T47D (cell line): ENCODE measurements at regions not wholly inside any gene's neighbourhood (a gene's known extent, or its start where the extent isn't known, plus 50 kb on each side); places are given as distances from the start of the nearest gene placed in this dataset.

Source experiments
- DNase-seq, 2 experiments: peaks; one replicate each; pipeline versions ENCODE4 v3.0.0 to v3.0.0-alpha.2; 2011 to 2012; ENCODE audit warnings: low read depth in 1 of 2, low spot score in 1 of 2
- JUND ChIP-seq: IDR thresholded peaks from 2 replicates; pipeline ENCODE4 v1.6.1; 2012; ENCODE audit warnings: low read depth
- in situ Hi-C: cut with HindIII; loops from 2 replicates; pipeline ENCODE4 v1.10.0; 2016; ENCODE audit warnings: low sequenced_read_pairs, low pct_unique_long_range_greater_than_20kb

DNA sequence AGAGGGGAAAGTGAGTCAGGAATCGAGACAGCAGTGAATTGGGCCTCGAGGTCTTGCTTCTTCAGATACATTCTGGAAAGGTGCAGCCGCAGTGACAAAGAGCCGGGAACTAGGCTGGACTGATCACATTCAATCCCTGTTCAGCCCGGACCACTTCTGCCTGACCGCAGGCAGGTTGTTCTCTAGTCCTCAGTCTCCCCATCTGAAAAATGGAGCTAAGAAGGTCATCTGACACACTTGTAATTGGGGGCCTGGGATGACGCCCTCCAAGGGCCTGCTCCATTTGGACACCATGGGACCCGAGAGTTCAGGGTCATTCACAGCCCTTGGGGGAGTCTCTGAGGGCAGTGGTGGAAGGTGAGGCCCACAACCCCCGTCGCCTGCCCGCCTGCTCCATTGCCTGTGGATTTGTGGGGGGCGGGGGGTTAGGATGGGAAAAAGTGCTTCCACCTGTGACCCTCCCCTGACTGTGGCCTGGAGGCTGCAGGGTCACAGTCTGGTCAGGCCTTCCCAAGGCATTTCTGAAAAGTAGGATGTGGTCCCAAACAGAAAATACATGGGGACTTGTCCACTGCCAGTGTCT is 87.9 kb upstream of the CSF3R start:
- in situ Hi-C loops, result no loop called here
- no peak for TF ChIP-seq JUND
- no peak for DNase-seq

DNA sequence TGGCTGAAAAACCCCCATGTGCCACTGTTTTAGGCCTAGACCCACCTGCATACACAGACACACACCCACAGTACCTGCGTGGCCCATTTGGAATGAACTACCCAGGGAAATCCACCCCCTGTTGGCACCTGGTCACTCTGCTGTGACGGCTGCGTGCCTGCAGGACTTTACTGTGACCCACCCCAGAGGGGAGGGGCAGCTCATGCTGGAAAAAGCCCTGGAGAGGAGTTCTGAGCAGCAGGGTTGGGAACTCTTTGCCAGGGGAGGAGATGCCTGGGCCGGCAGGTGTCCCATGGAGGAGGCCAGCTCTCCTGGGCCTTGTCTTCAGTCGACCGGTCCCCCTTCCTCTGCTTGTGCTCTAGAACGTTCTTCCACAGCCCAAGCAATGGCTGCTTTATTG is 87.3 kb upstream of the CSF3R start:
- in situ Hi-C loops, result no loop called here
- no peak for TF ChIP-seq JUND
- DNase-seq, result no peak

DNA sequence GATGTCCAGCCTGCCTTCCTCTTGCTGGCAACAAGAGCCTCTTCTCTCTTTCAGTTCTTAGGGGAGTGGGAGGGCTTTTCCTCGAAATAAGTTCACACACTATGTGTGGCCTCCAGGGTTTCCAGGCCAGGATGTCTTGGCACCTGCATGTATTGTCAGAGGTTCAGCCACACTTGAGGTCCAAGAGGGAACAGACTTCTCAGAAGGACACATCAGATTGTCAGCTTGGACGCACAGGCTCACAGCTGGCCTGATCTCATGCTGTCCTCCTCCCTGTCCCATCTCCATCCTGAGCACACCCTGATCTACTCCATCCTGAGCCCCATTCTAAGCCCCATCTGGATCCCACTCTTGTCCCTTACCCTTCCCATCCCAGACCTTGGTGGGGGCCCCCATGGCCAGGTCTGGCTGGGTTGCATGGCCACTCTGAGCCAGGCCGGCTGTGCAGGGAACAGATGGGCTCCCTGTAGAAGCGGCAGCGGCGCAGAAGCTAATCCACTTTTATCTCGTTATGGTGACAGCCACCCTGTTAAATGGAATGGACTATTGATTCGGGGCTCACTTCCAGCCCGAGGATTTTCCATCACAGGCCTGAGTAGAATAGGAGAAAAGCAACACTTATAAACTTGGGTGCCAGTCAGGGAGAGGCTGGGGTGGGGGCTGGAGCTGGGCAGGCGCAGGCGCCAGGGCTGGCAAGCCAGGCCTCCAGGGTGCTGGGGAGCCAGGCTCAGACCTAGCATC is 85.1 kb upstream of the CSF3R start:
- TF ChIP-seq JUND, result no peak
- no peak for DNase-seq
- in situ Hi-C loops, result no loop called here

DNA sequence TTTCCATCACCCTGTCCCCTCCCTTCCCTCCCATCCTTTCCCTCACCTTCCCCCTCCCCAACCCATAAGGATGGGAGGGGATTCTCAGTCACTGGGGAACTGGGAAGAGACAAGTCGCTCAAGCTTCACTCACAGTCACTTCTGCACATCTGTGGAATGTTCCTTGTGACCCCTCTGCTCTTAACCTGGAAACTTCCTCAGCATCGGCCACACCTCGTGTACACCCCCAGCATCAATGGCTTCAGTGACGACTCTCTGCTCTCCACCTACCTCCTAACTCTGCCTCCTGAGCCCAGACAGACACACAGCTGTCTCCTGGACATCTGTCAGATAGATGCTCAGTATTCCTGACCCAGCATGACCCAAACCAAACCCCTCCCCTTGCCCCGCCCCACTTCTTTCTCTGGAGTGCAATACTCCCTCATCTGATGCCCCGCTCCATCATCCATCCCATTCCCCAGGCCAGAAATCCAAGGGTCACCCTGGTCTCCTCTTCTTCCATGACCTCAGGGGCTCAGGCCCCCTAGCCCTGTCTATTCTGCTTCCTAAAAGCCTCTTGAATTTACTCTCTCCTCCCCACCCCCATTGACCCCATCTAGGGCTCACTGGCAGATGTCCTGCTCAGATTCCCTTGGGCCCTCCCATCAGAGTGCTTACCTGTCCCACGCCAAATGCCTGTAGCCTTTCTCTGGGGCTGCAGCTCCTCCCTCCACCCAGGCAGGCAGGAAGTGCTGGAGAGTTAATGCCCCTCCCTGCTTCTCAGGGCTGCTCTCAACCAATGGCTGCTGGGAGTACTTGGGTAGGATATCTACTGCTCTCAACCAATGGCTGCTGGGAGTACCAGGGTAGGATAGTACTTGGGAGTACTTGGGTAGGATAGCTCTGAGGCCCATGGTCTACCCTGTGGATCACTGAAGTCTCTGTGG is 83.1 kb upstream of the CSF3R start:
- DNase-seq, result no peak
- in situ Hi-C loops, result no loop called here
- TF ChIP-seq JUND, result no peak

DNA sequence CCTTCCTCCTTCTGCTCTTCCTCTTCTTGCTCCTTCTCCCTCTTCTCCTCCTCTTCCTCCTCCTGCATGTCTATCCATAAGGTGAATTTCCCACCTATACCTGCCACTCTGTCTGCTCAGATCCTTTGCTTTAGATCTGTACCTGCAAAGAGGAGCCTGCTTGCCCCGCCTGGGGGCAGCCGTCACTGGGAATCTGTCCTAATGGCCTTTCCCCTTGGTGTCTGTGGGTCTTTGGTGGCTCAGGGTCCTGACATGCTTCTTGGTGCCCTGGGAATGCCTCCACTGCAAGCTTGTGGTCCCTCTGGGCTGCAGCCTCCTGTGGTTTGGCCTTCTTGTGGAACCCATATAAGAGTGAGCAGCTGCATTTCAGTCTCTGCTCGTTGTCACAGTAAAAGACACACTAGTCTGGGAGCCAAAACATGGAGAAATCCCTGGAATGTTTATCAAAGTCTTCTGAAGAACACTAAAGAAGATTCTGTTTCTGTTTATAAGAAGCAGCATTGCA is 79.5 kb upstream of the CSF3R start:
- in situ Hi-C loops, result no loop called here

DNA sequence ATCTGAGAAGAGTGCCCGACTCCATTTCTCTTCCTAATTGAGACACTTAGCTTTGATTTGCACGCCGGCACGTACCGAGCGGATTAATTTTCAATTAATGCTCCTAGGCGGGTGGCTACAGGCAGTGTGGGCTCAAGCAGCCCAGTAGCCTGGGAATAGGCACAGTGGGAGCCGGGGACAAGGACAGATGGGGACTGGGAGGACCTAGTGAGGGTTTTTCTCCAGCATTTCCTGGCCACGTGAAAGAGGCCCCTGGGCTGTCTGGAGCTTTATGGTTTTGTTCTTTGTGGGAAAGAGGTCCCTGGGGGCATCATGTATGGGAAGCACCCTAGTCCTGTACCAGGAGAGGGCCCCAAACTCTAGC is 78.6 kb upstream of the CSF3R start:
- no peak for TF ChIP-seq JUND
- DNase-seq, result no peak

More for the DNA sequence above, 79.5 kb upstream of the CSF3R start:
- TF ChIP-seq JUND, result no peak
- no peak for DNase-seq

DNA sequence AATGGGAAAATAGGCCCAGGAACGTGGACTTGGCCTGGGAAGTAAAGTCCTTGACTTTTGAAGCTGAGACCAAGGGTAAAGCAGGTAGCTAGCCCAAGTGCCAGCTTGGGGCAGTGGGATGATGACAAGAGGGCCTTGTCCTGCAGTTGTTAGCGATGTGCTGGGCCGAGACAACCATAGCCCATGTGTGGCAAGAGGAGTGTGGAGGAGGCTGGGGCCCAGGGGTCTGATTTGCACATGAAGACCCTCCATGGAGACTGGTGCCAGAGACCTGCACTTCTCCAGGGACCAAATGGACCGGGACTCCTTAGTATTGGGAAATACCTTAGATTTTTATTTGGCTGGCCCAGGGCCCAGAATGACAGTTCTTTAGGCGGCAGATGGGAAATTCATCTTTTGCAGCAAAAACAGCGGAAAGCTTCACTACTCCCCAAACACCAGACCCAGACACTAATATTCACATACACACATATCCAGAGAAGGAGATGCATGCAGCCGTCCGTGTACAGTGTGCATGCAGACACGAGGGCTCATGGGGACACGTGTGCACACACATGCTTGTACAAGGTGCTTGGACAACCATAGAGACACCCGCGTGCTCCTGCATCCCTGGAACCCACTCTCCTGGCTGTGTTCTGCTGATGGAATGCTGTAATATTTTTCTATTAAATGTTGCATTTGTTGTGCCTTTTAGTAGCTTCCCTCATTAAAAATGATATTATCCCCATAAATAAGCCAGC is 78.1 kb upstream of the CSF3R start:
- no peak for TF ChIP-seq JUND
- no peak for DNase-seq
- in situ Hi-C loops, result no loop called here

More for the DNA sequence above, 78.6 kb upstream of the CSF3R start:
- in situ Hi-C loops, result no loop called here

DNA sequence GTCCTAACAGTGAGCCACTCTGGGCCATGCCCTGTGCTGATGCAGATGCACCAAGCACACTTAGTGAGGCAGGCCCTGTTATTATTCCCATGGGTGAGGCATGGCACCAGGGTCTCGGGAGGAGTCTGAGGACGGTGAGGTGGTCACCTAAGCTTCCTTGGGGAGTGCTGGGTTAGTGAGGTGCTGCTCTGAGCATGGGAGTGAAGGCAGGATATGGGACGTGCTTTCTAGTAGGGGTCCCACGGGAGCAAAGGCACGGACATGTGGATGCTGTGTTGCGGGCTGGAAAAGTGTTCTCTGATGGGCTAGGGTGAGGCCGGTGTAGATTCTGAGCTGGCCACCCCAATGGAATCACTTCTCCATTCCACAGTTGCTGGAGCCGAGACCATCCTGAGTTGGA is 77.5 kb upstream of the CSF3R start:
- no peak for DNase-seq
- no peak for TF ChIP-seq JUND
- in situ Hi-C loops, result no loop called here

DNA sequence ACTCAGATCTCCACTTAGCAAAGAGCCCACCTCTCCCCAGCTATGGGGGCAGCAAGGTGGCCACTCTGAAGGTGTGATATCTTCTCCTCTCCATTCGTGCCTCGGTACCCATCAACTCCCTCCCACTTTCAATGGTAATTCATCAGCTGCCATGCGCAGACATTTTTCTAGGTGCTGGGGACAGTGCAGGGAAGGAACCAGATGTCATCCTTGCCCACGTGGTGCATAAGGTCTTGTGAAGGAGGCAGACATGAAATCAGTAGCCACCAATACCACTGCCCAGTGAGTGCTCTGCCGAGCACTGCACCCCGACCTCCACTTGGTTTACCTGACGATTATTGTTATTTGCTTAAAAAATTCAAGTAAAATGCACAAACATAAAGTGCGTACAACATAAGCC is 76.3 kb upstream of the CSF3R start:
- DNase-seq, result no peak

DNA sequence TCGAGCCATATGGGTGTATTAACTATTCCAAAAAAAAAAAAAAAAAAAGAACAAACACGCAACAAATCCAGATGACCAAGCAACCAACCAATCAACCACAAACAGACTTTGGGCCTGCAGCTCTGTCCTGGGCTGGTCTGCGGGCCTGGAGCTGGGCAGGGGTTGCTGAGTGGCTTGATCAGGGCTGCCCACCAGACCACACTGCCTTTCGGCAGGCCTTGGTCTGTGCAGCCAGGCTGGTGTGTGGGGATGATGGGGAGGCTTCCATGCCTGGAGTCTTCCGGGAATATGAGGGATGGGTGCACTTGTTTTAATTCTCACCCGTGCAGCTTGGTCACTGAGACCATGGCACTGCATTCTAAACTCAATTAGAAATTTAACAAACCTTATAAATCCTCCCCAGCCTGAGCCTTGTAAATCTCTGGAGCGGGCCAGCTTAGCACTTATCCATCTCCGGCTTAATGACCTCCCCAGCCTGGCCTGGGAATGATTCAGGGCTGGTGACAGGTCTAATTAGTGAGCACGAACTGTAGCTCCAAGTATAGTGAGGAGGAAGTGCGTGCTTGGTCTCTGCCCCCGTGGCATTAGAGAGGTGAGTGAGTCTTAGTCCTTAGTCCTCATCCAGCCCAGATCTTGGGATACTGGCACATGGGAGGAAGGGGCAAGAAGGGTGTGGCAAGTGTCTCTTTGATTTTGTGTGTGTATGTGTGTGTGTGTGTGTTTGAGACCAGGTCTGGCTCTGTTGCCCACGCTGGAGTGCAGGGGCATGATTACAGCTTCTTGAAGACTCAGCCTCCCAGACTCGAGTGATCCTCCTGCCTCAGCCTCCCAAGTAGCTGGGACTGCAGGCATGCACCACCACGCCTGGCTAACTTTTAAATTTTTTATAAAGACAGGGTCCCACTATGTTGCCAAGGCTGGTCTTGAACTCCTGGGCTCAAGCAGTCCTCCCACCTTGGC is 74.6 kb upstream of the CSF3R start:
- in situ Hi-C loops, result no loop called here
- DNase-seq, result no peak
- no peak for TF ChIP-seq JUND

More for the DNA sequence above, 76.3 kb upstream of the CSF3R start:
- no peak for TF ChIP-seq JUND
- in situ Hi-C loops, result no loop called here

DNA sequence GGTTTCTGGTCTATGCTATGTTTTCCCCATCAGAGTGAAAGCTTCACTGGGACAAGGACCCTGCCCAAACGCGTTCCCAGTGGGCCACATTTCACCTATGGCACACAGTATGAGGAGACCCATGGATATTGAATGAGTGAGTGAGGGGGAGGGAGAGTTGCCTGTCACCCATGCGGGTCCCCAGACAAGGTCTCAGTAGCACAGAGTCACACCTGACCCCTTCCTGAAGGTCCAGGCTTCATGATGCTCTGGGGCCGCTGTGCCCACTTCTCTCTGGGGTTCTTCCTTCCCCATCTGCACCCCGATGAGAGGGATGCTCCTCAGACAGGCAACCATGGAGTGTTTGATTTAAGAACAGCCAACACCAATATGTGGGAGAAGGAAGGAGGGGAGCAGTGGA is 72.3 kb upstream of the CSF3R start:
- in situ Hi-C loops, result no loop called here
- no peak for TF ChIP-seq JUND
- no peak for DNase-seq
